ENCODE measurements at regions not wholly inside any gene's neighbourhood (a gene's known extent, or its start where the extent isn't known, plus 50 kb on each side); places are given as distances from the start of the nearest gene placed in this dataset.
"Not testable (repeated sequence)": the region's sequence is repeated elsewhere in the genome, so short reads cannot be mapped to it uniquely, and the experiment has no call there.

- H3K4me1 Mint-ChIP-seq (ENCODE audit: low read depth): no peaks in the 10 kb centered on the region
- CTCF ChIA-PET: no interaction called here
- no peaks in the 10 kb centered on the region for H3K9me3 Mint-ChIP-seq (ENCODE audit: insufficient read depth)
- H3K27ac Mint-ChIP-seq: no peak overlapping the region
- DNase-seq (no peak), ATAC-seq (no peak)
- H3K36me3 Mint-ChIP-seq (ENCODE audit: low read depth): no peaks in the 10 kb centered on the region
- no peaks in the 10 kb centered on the region for H3K27me3 Mint-ChIP-seq (ENCODE audit: low read depth)
- POLR2A ChIA-PET: no interaction called here
- H3K4me3 Mint-ChIP-seq: no peak overlapping the region
These were observed 401.5 kb upstream of the FRG2C start for GRCh38 chr3:75262661-75263060.

GRCh38 chr3:75265897-75266296, 398.2 kb upstream of the FRG2C start:
- no peak for ATAC-seq
- H3K9me3 Mint-ChIP-seq (ENCODE audit: insufficient read depth): no peaks in the 10 kb centered on the region
- no peaks in the 10 kb centered on the region for H3K27me3 Mint-ChIP-seq (ENCODE audit: low read depth)
- H3K4me3 Mint-ChIP-seq: no peak overlapping the region
- no peak for DNase-seq
- H3K4me1 Mint-ChIP-seq (ENCODE audit: low read depth): no peaks in the 10 kb centered on the region
- no peaks in the 10 kb centered on the region for H3K36me3 Mint-ChIP-seq (ENCODE audit: low read depth)
- H3K27ac Mint-ChIP-seq: no peak overlapping the region
- CTCF ChIA-PET: no interaction called here
- POLR2A ChIA-PET: no interaction called here

GRCh38 chr3:75268576-75268975, 395.6 kb upstream of the FRG2C start:
- CTCF ChIA-PET, ATAC-seq: not testable (repeated sequence)

GRCh38 chr3:75272237-75272636, 391.9 kb upstream of the FRG2C start:
- H3K9me3 Mint-ChIP-seq (ENCODE audit: insufficient read depth); H3K27ac Mint-ChIP-seq; CTCF ChIA-PET; ATAC-seq; H3K36me3 Mint-ChIP-seq (ENCODE audit: low read depth); H3K4me3 Mint-ChIP-seq; H3K27me3 Mint-ChIP-seq (ENCODE audit: low read depth); POLR2A ChIA-PET; DNase-seq; H3K4me1 Mint-ChIP-seq (ENCODE audit: low read depth): not testable (repeated sequence)

More at GRCh38 chr3:75268576-75268975, 395.6 kb upstream of the FRG2C start:
- POLR2A ChIA-PET; H3K4me3 Mint-ChIP-seq; H3K27ac Mint-ChIP-seq; H3K27me3 Mint-ChIP-seq (ENCODE audit: low read depth); H3K9me3 Mint-ChIP-seq (ENCODE audit: insufficient read depth); H3K4me1 Mint-ChIP-seq (ENCODE audit: low read depth); DNase-seq; H3K36me3 Mint-ChIP-seq (ENCODE audit: low read depth): not testable (repeated sequence)

- DNase-seq: no peak
These were observed 391.4 kb upstream of the FRG2C start for GRCh38 chr3:75272691-75273090.

GRCh38 chr3:75285531-75286148, 378.5 kb upstream of the FRG2C start:
- H3K36me3 Mint-ChIP-seq (ENCODE audit: low read depth); H3K4me1 Mint-ChIP-seq (ENCODE audit: low read depth); H3K27ac Mint-ChIP-seq; CTCF ChIA-PET; ATAC-seq; POLR2A ChIA-PET; H3K4me3 Mint-ChIP-seq; H3K9me3 Mint-ChIP-seq (ENCODE audit: insufficient read depth); H3K27me3 Mint-ChIP-seq (ENCODE audit: low read depth); DNase-seq: not testable (repeated sequence)

More at GRCh38 chr3:75272691-75273090, 391.4 kb upstream of the FRG2C start:
- POLR2A ChIA-PET: no interaction called here
- no peaks in the 10 kb centered on the region for H3K9me3 Mint-ChIP-seq (ENCODE audit: insufficient read depth)
- CTCF ChIA-PET: no interaction called here
- no peak for ATAC-seq
- H3K27ac Mint-ChIP-seq: no peak overlapping the region
- H3K4me3 Mint-ChIP-seq: no peak overlapping the region
- H3K27me3 Mint-ChIP-seq (ENCODE audit: low read depth): no peaks in the 10 kb centered on the region
- no peaks in the 10 kb centered on the region for H3K4me1 Mint-ChIP-seq (ENCODE audit: low read depth)
- no peaks in the 10 kb centered on the region for H3K36me3 Mint-ChIP-seq (ENCODE audit: low read depth)

- H3K9me3 Mint-ChIP-seq (ENCODE audit: insufficient read depth); ATAC-seq; H3K4me1 Mint-ChIP-seq (ENCODE audit: low read depth); DNase-seq; H3K27ac Mint-ChIP-seq; POLR2A ChIA-PET; H3K27me3 Mint-ChIP-seq (ENCODE audit: low read depth); H3K36me3 Mint-ChIP-seq (ENCODE audit: low read depth); CTCF ChIA-PET; H3K4me3 Mint-ChIP-seq: not testable (repeated sequence)
These were observed 375.1 kb upstream of the FRG2C start for GRCh38 chr3:75288972-75289574.

GRCh38 chr3:75294124-75294523, 370.0 kb upstream of the FRG2C start:
- H3K9me3 Mint-ChIP-seq (ENCODE audit: insufficient read depth): no peaks in the 10 kb centered on the region
- no peaks in the 10 kb centered on the region for H3K4me1 Mint-ChIP-seq (ENCODE audit: low read depth)
- DNase-seq (no peak), ATAC-seq (no peak)
- POLR2A ChIA-PET: no interaction called here
- no peak overlapping the region for H3K4me3 Mint-ChIP-seq
- H3K27ac Mint-ChIP-seq: no peak overlapping the region
- no peaks in the 10 kb centered on the region for H3K36me3 Mint-ChIP-seq (ENCODE audit: low read depth)
- H3K27me3 Mint-ChIP-seq (ENCODE audit: low read depth): no peaks in the 10 kb centered on the region
- CTCF ChIA-PET: no interaction called here

GRCh38 chr3:75295013-75295412, 369.1 kb upstream of the FRG2C start:
- H3K27me3 Mint-ChIP-seq (ENCODE audit: low read depth): no peaks in the 10 kb centered on the region
- no peaks in the 10 kb centered on the region for H3K9me3 Mint-ChIP-seq (ENCODE audit: insufficient read depth)
- POLR2A ChIA-PET: no interaction called here
- H3K4me1 Mint-ChIP-seq (ENCODE audit: low read depth): no peaks in the 10 kb centered on the region
- no peak overlapping the region for H3K27ac Mint-ChIP-seq
- CTCF ChIA-PET: no interaction called here
- no peaks in the 10 kb centered on the region for H3K36me3 Mint-ChIP-seq (ENCODE audit: low read depth)
- no peak overlapping the region for H3K4me3 Mint-ChIP-seq
- ATAC-seq: no peak
- DNase-seq: no peak

GRCh38 chr3:75296858-75297257, 367.3 kb upstream of the FRG2C start:
- Mint-ChIP-seq H3K4me1 (ENCODE audit: low read depth) (no peaks in the 10 kb centered on the region), H3K27me3 (ENCODE audit: low read depth) (no peaks in the 10 kb centered on the region), H3K9me3 (ENCODE audit: insufficient read depth) (no peaks in the 10 kb centered on the region), H3K36me3 (ENCODE audit: low read depth) (no peaks in the 10 kb centered on the region), H3K27ac (no peak overlapping the region), H3K4me3 (no peak overlapping the region)
- ATAC-seq (no peak), DNase-seq (no peak)
- CTCF ChIA-PET: no interaction called here
- POLR2A ChIA-PET: no interaction called here

GRCh38 chr3:75300606-75301005, 363.5 kb upstream of the FRG2C start:
- ChIA-PET POLR2A (no interaction called here), CTCF (no interaction called here)
- Mint-ChIP-seq H3K36me3 (ENCODE audit: low read depth) (no peaks in the 10 kb centered on the region), H3K27me3 (ENCODE audit: low read depth) (no peaks in the 10 kb centered on the region), H3K27ac (no peak overlapping the region), H3K9me3 (ENCODE audit: insufficient read depth) (no peaks in the 10 kb centered on the region), H3K4me1 (ENCODE audit: low read depth) (no peaks in the 10 kb centered on the region), H3K4me3 (no peak overlapping the region)
- DNase-seq (no peak), ATAC-seq (no peak)

- CTCF ChIA-PET; POLR2A ChIA-PET; H3K36me3 Mint-ChIP-seq (ENCODE audit: low read depth); H3K4me3 Mint-ChIP-seq; H3K27me3 Mint-ChIP-seq (ENCODE audit: low read depth); H3K9me3 Mint-ChIP-seq (ENCODE audit: insufficient read depth); ATAC-seq; H3K27ac Mint-ChIP-seq; DNase-seq; H3K4me1 Mint-ChIP-seq (ENCODE audit: low read depth): not testable (repeated sequence)
These were observed 363.1 kb upstream of the FRG2C start for GRCh38 chr3:75301050-75301449.

GRCh38 chr3:75303741-75304140, 360.4 kb upstream of the FRG2C start:
- Mint-ChIP-seq H3K36me3 (ENCODE audit: low read depth) (no peaks in the 10 kb centered on the region), H3K9me3 (ENCODE audit: insufficient read depth) (no peaks in the 10 kb centered on the region), H3K27me3 (ENCODE audit: low read depth) (no peaks in the 10 kb centered on the region), H3K27ac (no peak overlapping the region), H3K4me3 (no peak overlapping the region), H3K4me1 (ENCODE audit: low read depth) (no peaks in the 10 kb centered on the region)
- ATAC-seq (no peak), DNase-seq (no peak)
- POLR2A ChIA-PET: no interaction called here
- CTCF ChIA-PET: no interaction called here
